K562 (cell line): ENCODE measurements at regions not wholly inside any gene's neighbourhood (a gene's known extent, or its start where the extent isn't known, plus 50 kb on each side); places are given as distances from the start of the nearest gene placed in this dataset.

ENCODE experiments used
- ATAC-seq: fragments of 200-7000 bp; cut with Tn5 transposase; 3 replicates; pipeline ENCODE4 v1.9.1; 2020; ENCODE audit warnings: moderate library complexity
- BruUV-seq: library from RNA; stranded (reverse); fragments of 400-500 nt; replicated peaks from 2 replicates; lab custom pipeline; 2021; lab: Mats Ljungman, UMichigan
- CTCF ChIA-PET: fragments of 300-600 bp; formaldehyde crosslinking; extraction: SDS; loops from one replicate; lab custom pipeline; 2021; ENCODE audit warnings: low intra/inter-chr PET ratio; lab: Yijun Ruan, JAX
- POLR2A ChIA-PET: fragments of 300-600, 350-650 bp; sonication (Branson Sonifier 250); formaldehyde crosslinking; extraction: SDS; loops from one replicate; lab custom pipeline; 2021; ENCODE audit warnings: antibody characterized with exemption, inconsistent platforms; lab: Yijun Ruan, JAX
- DNase-seq, 4 experiments: peaks; one replicate each; pipeline versions ENCODE4 v3.0.0 to v3.0.0-alpha.2; 2011 to 2018; ENCODE audit warnings: low spot score in 3 of 4, mixed read lengths in 3 of 4; ENCODE audit errors: extremely low read depth in 1 of 4
- FAIRE-seq: peaks from 2 replicates; lab custom pipeline; 2011; peaks lifted over from hg19 to GRCh38; lab: Jason Lieb, UNC
- H2AFZ ChIP-seq: 2 replicates; pipeline ENCODE4 v1.6.0; 2011; ENCODE audit warnings: low read depth, low read length, control low read depth, inconsistent platforms
- H3K27ac ChIP-seq: fragments of 200-600 bp; 3 replicates; pipeline ENCODE4 v1.8.0; 2011; ENCODE audit warnings: low read depth, mild to moderate bottlenecking, control low read depth, inconsistent platforms, low read length, moderate library complexity, mixed read lengths; ENCODE audit errors: extremely low read depth
- H3K27me3 ChIP-seq, 2 experiments: fragments of 300-600 bp in 1 of 2; 2 replicates in 1 of 2; 3 replicates in 1 of 2; pipeline versions ENCODE4 v1.6.0 to v1.8.0; 2011; ENCODE audit warnings: inconsistent platforms in 2 of 2, low read length in 2 of 2, mild to moderate bottlenecking in 1 of 2, mixed read lengths in 1 of 2, moderate library complexity in 1 of 2; ENCODE audit not compliant: control insufficient read depth in 2 of 2, insufficient read depth in 2 of 2
- H3K36me3 ChIP-seq: fragments of 300-600 bp; 3 replicates; pipeline ENCODE4 v1.8.0; 2011; ENCODE audit warnings: mild to moderate bottlenecking, low read length, inconsistent platforms; ENCODE audit not compliant: control insufficient read depth, insufficient read depth
- H3K4me1 ChIP-seq, 2 experiments: fragments of 200-600 bp in 1 of 2; replicated peaks in 1 of 2; 2 replicates in 1 of 2; 3 replicates in 1 of 2; pipeline versions ENCODE4 v1.5.1 to v1.8.0; 2011; ENCODE audit warnings: inconsistent platforms in 2 of 2, low read length in 2 of 2, mild to moderate bottlenecking in 1 of 2, mixed read lengths in 1 of 2, moderate library complexity in 1 of 2; ENCODE audit not compliant: control insufficient read depth in 2 of 2, insufficient read depth in 2 of 2
- H3K4me2 ChIP-seq: 2 replicates; pipeline ENCODE4 v1.6.1; 2011; ENCODE audit warnings: low read length, control low read depth, inconsistent platforms, mixed read lengths; ENCODE audit not compliant: insufficient read depth
- H3K4me3 ChIP-seq: fragments of 200-600 bp; sonication (generic), shearing (Covaris generic); 2 replicates; pipeline ENCODE4 v1.5.1; 2016; ENCODE audit warnings: control low read depth, inconsistent platforms
- H3K79me2 ChIP-seq: fragments of 200-600 bp; 3 replicates; pipeline ENCODE4 v1.8.0; 2011; ENCODE audit warnings: low read length, inconsistent platforms; ENCODE audit not compliant: control insufficient read depth, insufficient read depth
- H3K9ac ChIP-seq, 2 experiments: 2 replicates each; pipeline versions ENCODE4 v1.6.0 to v1.6.1; 2011; ENCODE audit warnings: low read depth in 2 of 2, low read length in 2 of 2, control low read depth in 1 of 2, inconsistent platforms in 1 of 2, mild to moderate bottlenecking in 1 of 2, mixed read lengths in 1 of 2; ENCODE audit not compliant: insufficient read depth in 1 of 2
- H3K9me1 ChIP-seq: one replicate; pipeline ENCODE4 v1.6.0; 2011; ENCODE audit warnings: inconsistent platforms, mild to moderate bottlenecking, low read length, moderate library complexity; ENCODE audit not compliant: control insufficient read depth, insufficient read depth
- H3K9me3 ChIP-seq: replicated peaks from 2 replicates; pipeline ENCODE4 v1.5.1; 2011; ENCODE audit warnings: low read depth, low read length, inconsistent platforms; ENCODE audit not compliant: control insufficient read depth, insufficient read depth
- H4K20me1 ChIP-seq: replicated peaks from 2 replicates; pipeline ENCODE4 v1.6.1; 2011; ENCODE audit warnings: low read length, inconsistent platforms, mixed read lengths; ENCODE audit not compliant: control insufficient read depth, insufficient read depth
- ATF1 ChIP-seq, 2 experiments: fragments of 450-650 bp in 1 of 2; IDR thresholded peaks; 2 replicates each; pipeline ENCODE4 v1.6.1; 2016; ENCODE audit warnings: missing compliant biosample characterization in 1 of 2, missing genetic modification characterization in 1 of 2
- ELK1 ChIP-seq: sonication (generic); formaldehyde crosslinking; IDR thresholded peaks from 2 replicates; pipeline ENCODE4 v1.8.1; 2022; ENCODE audit warnings: missing genetic modification reagents
- EWSR1 ChIP-seq: fragments of 450-650 bp; IDR thresholded peaks from 2 replicates; pipeline ENCODE4 v1.6.1; 2018; ENCODE audit warnings: borderline replicate concordance, mild to moderate bottlenecking, low read depth, moderate library complexity; ENCODE audit not compliant: partially characterized antibody
- GABPB1 ChIP-seq: sonication (generic); formaldehyde crosslinking; IDR thresholded peaks from 2 replicates; pipeline ENCODE4 v1.8.0; 2022; ENCODE audit warnings: mild to moderate bottlenecking, missing genetic modification reagents
- ZC3H4 ChIP-seq: sonication (generic); formaldehyde crosslinking; IDR thresholded peaks from 2 replicates; pipeline ENCODE4 v1.9.0; 2021; ENCODE audit warnings: missing genetic modification reagents, borderline replicate concordance
- WGBS: fragments of 100-300 bp; shearing (Covaris generic); methylation state at CpG from one replicate; pipeline ENCODE4 v1.1.6; 2016; ENCODE audit warnings: low coverage, mixed read lengths; ENCODE audit not compliant: insufficient coverage; ENCODE audit errors: missing lambda C conversion rate; 5-methylcytosine and 5-hydroxymethylcytosine counted together
- in situ Hi-C: fragments of 300-500 bp; cut with MboI; formaldehyde crosslinking; loops from 4 replicates; pipeline ENCODE4 v1.15.0; 2018; ENCODE audit warnings: inconsistent platforms, mixed read lengths
- intact Hi-C: fragments of 100-400 bp; cut with micrococcal nuclease; formaldehyde crosslinking; loops from 2 replicates; pipeline ENCODE4 v1.14.2; 2022
- TF ChIP-seq, protein P1 (sequence below), 2 experiments: fragments of 450-650 bp; IDR thresholded peaks; 2 replicates each; pipeline ENCODE4 v1.6.1; 2016
- TF ChIP-seq, protein P2 (sequence below): fragments of 450-650 bp; IDR thresholded peaks from 2 replicates; pipeline ENCODE4 v1.6.1; 2018; ENCODE audit warnings: mild to moderate bottlenecking, low read depth; ENCODE audit not compliant: partially characterized antibody
- TF ChIP-seq, protein P3 (sequence below): sonication (generic); formaldehyde crosslinking; IDR thresholded peaks from 2 replicates; pipeline ENCODE4 v1.8.0; 2023; ENCODE audit warnings: mild to moderate bottlenecking, missing genetic modification reagents

- intact Hi-C loops, result no loop called here
These were observed 1334.9 kb upstream of the CELF2 start for GRCh38 chr10:9682802-9683201.

More at GRCh38 chr10:9682802-9683201, 1334.9 kb upstream of the CELF2 start:
- POLR2A ChIA-PET, result no interaction called here
- ATAC-seq (no peak), DNase-seq (no peak), FAIRE-seq (no peak)
- H2AFZ ChIP-seq, result no peak overlapping the region
- H3K9ac ChIP-seq, result no peak overlapping the region
- no peaks in the 10 kb centered on the region for H4K20me1 ChIP-seq
- in situ Hi-C loops, result no loop called here
- no peak overlapping the region for H3K4me3 ChIP-seq
- no peaks in the 10 kb centered on the region for H3K9me1 ChIP-seq
- no peaks in the 10 kb centered on the region for H3K4me1 ChIP-seq
- CTCF ChIA-PET, result no interaction called here
- 0% methylated on average over 1 of the region's 1 CpG for WGBS
- no peaks in the 10 kb centered on the region for H3K79me2 ChIP-seq
- no TSS peak for BruUV-seq
- no peaks in the 10 kb centered on the region for H3K9me3 ChIP-seq
- H3K36me3 ChIP-seq, result no peaks in the 10 kb centered on the region
- H3K27me3 ChIP-seq, result no peaks in the 10 kb centered on the region
- H3K4me2 ChIP-seq, result no peak overlapping the region
- no peak for TF ChIP-seq EWSR1
- TF ChIP-seq ATF1 (CRISPR knock-in tag; IDR thresholded peaks at IDR 0.05), result no peak
- TF ChIP-seq ATF1 (tag; IDR thresholded peaks at IDR 0.05), result no peak
- no peak for TF ChIP-seq ELK1 (CRISPR knock-in tag)
- TF ChIP-seq, protein P1, sequence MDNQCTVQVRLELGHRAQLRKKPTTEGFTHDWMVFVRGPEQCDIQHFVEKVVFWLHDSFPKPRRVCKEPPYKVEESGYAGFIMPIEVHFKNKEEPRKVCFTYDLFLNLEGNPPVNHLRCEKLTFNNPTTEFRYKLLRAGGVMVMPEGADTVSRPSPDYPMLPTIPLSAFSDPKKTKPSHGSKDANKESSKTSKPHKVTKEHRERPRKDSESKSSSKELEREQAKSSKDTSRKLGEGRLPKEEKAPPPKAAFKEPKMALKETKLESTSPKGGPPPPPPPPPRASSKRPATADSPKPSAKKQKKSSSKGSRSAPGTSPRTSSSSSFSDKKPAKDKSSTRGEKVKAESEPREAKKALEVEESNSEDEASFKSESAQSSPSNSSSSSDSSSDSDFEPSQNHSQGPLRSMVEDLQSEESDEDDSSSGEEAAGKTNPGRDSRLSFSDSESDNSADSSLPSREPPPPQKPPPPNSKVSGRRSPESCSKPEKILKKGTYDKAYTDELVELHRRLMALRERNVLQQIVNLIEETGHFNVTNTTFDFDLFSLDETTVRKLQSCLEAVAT (IDR thresholded peaks at IDR 0.05), result no peak
- TF ChIP-seq, protein P2, sequence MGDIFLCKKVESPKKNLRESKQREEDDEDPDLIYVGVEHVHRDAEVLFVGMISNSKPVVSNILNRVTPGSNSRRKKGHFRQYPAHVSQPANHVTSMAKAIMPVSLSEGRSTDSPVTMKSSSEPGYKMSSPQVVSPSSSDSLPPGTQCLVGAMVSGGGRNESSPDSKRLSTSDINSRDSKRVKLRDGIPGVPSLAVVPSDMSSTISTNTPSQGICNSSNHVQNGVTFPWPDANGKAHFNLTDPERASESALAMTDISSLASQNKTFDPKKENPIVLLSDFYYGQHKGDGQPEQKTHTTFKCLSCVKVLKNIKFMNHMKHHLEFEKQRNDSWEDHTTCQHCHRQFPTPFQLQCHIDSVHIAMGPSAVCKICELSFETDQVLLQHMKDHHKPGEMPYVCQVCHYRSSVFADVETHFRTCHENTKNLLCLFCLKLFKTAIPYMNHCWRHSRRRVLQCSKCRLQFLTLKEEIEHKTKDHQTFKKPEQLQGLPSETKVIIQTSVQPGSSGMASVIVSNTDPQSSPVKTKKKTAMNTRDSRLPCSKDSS, result no peak
- TF ChIP-seq, protein P3, sequence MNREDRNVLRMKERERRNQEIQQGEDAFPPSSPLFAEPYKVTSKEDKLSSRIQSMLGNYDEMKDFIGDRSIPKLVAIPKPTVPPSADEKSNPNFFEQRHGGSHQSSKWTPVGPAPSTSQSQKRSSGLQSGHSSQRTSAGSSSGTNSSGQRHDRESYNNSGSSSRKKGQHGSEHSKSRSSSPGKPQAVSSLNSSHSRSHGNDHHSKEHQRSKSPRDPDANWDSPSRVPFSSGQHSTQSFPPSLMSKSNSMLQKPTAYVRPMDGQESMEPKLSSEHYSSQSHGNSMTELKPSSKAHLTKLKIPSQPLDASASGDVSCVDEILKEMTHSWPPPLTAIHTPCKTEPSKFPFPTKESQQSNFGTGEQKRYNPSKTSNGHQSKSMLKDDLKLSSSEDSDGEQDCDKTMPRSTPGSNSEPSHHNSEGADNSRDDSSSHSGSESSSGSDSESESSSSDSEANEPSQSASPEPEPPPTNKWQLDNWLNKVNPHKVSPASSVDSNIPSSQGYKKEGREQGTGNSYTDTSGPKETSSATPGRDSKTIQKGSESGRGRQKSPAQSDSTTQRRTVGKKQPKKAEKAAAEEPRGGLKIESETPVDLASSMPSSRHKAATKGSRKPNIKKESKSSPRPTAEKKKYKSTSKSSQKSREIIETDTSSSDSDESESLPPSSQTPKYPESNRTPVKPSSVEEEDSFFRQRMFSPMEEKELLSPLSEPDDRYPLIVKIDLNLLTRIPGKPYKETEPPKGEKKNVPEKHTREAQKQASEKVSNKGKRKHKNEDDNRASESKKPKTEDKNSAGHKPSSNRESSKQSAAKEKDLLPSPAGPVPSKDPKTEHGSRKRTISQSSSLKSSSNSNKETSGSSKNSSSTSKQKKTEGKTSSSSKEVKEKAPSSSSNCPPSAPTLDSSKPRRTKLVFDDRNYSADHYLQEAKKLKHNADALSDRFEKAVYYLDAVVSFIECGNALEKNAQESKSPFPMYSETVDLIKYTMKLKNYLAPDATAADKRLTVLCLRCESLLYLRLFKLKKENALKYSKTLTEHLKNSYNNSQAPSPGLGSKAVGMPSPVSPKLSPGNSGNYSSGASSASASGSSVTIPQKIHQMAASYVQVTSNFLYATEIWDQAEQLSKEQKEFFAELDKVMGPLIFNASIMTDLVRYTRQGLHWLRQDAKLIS (CRISPR knock-in tag), result no peak
- TF ChIP-seq ZC3H4 (CRISPR knock-in tag), result no peak
- TF ChIP-seq GABPB1 (CRISPR knock-in tag), result no peak
- H3K27ac ChIP-seq, result no peak overlapping the region
